ENCODE measurements at regions not wholly inside any gene's neighbourhood (a gene's known extent, or its start where the extent isn't known, plus 50 kb on each side); places are given as distances from the start of the nearest gene placed in this dataset.

DNA sequence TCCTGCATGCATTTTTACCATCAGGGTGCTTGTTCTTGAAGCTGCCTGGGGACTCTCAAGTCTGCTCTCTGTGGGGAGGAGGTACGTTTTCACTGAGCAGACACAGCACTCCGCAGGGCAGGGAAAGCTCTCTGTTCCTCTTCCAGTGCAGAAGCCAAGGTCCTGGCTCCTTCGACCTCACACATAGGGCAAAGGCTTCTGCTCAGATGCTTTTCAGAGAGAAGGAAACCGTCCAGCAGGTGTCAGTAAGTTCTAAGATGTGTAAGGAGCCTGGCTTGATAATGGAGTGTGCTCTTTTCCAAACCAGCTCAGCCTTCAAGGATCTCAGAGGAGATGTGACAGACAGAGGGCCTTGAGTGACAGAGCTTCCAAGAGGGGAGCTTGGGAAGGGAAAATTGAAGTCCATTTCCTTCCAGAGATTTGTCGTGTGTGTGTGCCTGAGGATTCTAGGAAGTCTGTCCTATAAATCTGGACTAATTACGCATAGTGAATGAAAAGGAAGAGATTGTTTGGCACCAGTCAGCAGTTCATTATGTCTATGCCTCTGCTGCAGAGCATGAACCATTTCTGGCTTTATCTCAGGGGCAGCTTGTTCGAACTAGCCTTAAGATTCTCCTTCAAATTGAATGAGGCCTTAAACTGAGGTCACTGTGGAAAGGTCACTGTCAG, 67.3 kb upstream of the UPP2 start:
- TF ChIP-seq, protein P1, sequence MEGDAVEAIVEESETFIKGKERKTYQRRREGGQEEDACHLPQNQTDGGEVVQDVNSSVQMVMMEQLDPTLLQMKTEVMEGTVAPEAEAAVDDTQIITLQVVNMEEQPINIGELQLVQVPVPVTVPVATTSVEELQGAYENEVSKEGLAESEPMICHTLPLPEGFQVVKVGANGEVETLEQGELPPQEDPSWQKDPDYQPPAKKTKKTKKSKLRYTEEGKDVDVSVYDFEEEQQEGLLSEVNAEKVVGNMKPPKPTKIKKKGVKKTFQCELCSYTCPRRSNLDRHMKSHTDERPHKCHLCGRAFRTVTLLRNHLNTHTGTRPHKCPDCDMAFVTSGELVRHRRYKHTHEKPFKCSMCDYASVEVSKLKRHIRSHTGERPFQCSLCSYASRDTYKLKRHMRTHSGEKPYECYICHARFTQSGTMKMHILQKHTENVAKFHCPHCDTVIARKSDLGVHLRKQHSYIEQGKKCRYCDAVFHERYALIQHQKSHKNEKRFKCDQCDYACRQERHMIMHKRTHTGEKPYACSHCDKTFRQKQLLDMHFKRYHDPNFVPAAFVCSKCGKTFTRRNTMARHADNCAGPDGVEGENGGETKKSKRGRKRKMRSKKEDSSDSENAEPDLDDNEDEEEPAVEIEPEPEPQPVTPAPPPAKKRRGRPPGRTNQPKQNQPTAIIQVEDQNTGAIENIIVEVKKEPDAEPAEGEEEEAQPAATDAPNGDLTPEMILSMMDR (IDR thresholded peaks at IDR 0.05 in 2 of 3, conservative IDR thresholded peaks at IDR 0.05 in 1 of 3; ENCODE audit: borderline replicate concordance in 1 of 3, insufficient read depth in 1 of 3, low read depth in 2 of 3, low read length in 2 of 3): peak; percentile 59 to 70 (median 60)
- TF ChIP-seq, protein P2, sequence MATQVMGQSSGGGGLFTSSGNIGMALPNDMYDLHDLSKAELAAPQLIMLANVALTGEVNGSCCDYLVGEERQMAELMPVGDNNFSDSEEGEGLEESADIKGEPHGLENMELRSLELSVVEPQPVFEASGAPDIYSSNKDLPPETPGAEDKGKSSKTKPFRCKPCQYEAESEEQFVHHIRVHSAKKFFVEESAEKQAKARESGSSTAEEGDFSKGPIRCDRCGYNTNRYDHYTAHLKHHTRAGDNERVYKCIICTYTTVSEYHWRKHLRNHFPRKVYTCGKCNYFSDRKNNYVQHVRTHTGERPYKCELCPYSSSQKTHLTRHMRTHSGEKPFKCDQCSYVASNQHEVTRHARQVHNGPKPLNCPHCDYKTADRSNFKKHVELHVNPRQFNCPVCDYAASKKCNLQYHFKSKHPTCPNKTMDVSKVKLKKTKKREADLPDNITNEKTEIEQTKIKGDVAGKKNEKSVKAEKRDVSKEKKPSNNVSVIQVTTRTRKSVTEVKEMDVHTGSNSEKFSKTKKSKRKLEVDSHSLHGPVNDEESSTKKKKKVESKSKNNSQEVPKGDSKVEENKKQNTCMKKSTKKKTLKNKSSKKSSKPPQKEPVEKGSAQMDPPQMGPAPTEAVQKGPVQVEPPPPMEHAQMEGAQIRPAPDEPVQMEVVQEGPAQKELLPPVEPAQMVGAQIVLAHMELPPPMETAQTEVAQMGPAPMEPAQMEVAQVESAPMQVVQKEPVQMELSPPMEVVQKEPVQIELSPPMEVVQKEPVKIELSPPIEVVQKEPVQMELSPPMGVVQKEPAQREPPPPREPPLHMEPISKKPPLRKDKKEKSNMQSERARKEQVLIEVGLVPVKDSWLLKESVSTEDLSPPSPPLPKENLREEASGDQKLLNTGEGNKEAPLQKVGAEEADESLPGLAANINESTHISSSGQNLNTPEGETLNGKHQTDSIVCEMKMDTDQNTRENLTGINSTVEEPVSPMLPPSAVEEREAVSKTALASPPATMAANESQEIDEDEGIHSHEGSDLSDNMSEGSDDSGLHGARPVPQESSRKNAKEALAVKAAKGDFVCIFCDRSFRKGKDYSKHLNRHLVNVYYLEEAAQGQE (IDR thresholded peaks at IDR 0.05; ENCODE audit: low read depth): no peak
